Body of pancreas (tissue), 4 donors: ENCODE measurements at regions not wholly inside any gene's neighbourhood (a gene's known extent, or its start where the extent isn't known, plus 50 kb on each side); places are given as distances from the start of the nearest gene placed in this dataset.

Experiments
- CTCF ChIP-seq, 7 experiments: fragments of 450-650 bp in 4 of 7; fragments of 200-600 bp in 3 of 7; sonication (generic) in 3 of 7; IDR thresholded peaks; one replicate each; pipeline ENCODE4 v1.5.1; 2016 to 2019; ENCODE audit warnings: antibody characterized with exemption in 7 of 7
- POLR2A ChIP-seq, 3 donors: fragments of 450-650 bp; IDR thresholded peaks; one replicate each; pipeline ENCODE4 v1.6.1; 2016; ENCODE audit warnings: antibody characterized with exemption in 3 of 3, mild to moderate bottlenecking in 2 of 3

- no peak for TF ChIP-seq CTCF (IDR thresholded peaks at IDR 0.05)
- no peak for TF ChIP-seq POLR2A (IDR thresholded peaks at IDR 0.05)
Observed at GRCh38 chr3:30199855-30200254, 406.5 kb upstream of the TGFBR2 start.
